ENCODE measurements at regions not wholly inside any gene's neighbourhood (a gene's known extent, or its start where the extent isn't known, plus 50 kb on each side); places are given as distances from the start of the nearest gene placed in this dataset.

GRCh38 chr17:34176440-34176839, 78.6 kb upstream of the CCL2 start:
- TF ChIP-seq CTCF (IDR thresholded peaks at IDR 0.05) (no peak), POLR2A (IDR thresholded peaks at IDR 0.05) (no peak)
